ACHN (cell line): ENCODE measurements at regions not wholly inside any gene's neighbourhood (a gene's known extent, or its start where the extent isn't known, plus 50 kb on each side); places are given as distances from the start of the nearest gene placed in this dataset.
"Not testable (repeated sequence)": the region's sequence is repeated elsewhere in the genome, so short reads cannot be mapped to it uniquely, and the experiment has no call there.

Source experiments
- DNase-seq: peaks from one replicate; pipeline ENCODE4 v3.0.0-alpha.2; 2015
- in situ Hi-C: cut with HindIII; loops from 2 replicates; pipeline ENCODE4 v1.10.0; 2017; ENCODE audit warnings: low sequenced_read_pairs, low pct_ligation_motif_present, low pct_unique_long_range_greater_than_20kb

GRCh38 chr4:71081192-71081591 is 87.7 kb downstream of the DCK start:
- DNase-seq: no peak
- in situ Hi-C loops: no loop called here

- no peak for DNase-seq
- in situ Hi-C loops: no loop called here
Measured at GRCh38 chr4:71093745-71094144, 100.3 kb downstream of the DCK start.

GRCh38 chr4:71094201-71094600 is 100.8 kb downstream of the DCK start:
- DNase-seq: no peak
- in situ Hi-C loops: no loop called here

GRCh38 chr4:71095141-71095540 is 101.7 kb downstream of the DCK start:
- no peak for DNase-seq
- in situ Hi-C loops: no loop called here

- in situ Hi-C loops: no loop called here
- DNase-seq: peak; percentile 2
Measured at GRCh38 chr4:71095545-71095944, 102.1 kb downstream of the DCK start.

- in situ Hi-C loops: no loop called here
- no peak for DNase-seq
Measured at GRCh38 chr4:71107726-71108125, 114.3 kb downstream of the DCK start.

GRCh38 chr4:71110499-71110898 is 117.0 kb downstream of the DCK start:
- in situ Hi-C loops: no loop called here
- DNase-seq: no peak

- in situ Hi-C loops, DNase-seq: not testable (repeated sequence)
Measured at GRCh38 chr4:71111133-71111532, 117.7 kb downstream of the DCK start.

- peak; percentile 16 for DNase-seq
- in situ Hi-C loops: no loop called here
Measured at GRCh38 chr4:71113294-71113693, 119.8 kb downstream of the DCK start.

- in situ Hi-C loops: no loop called here
- DNase-seq: no peak
Measured at GRCh38 chr4:71120831-71121524, 127.5 kb downstream of the DCK start.

GRCh38 chr4:71123951-71124350 is 130.5 kb downstream of the DCK start:
- no peak for DNase-seq

GRCh38 chr4:71125137-71125536 is 131.7 kb downstream of the DCK start:
- in situ Hi-C loops: no loop called here
- no peak for DNase-seq

More at GRCh38 chr4:71123951-71124350, 130.5 kb downstream of the DCK start:
- in situ Hi-C loops: no loop called here

GRCh38 chr4:71126719-71127118 is 133.3 kb downstream of the DCK start:
- in situ Hi-C loops: no loop called here
- peak; percentile 82 for DNase-seq

GRCh38 chr4:71130827-71131603 is 137.6 kb downstream of the DCK start:
- in situ Hi-C loops: no loop called here
- DNase-seq: peak; percentile 59

- in situ Hi-C loops: no loop called here
Measured at GRCh38 chr4:71132486-71132885, 139.0 kb downstream of the DCK start.

GRCh38 chr4:71133491-71133890 is 140.0 kb downstream of the DCK start:
- no peak for DNase-seq
- in situ Hi-C loops: no loop called here

More at GRCh38 chr4:71132486-71132885, 139.0 kb downstream of the DCK start:
- no peak for DNase-seq

- in situ Hi-C loops: no loop called here
- DNase-seq: no peak
Measured at GRCh38 chr4:71136071-71136470, 142.6 kb downstream of the DCK start.

- in situ Hi-C loops: no loop called here
- no peak for DNase-seq
Measured at GRCh38 chr4:71138007-71138615, 144.7 kb downstream of the DCK start.

- DNase-seq: no peak
- in situ Hi-C loops: no loop called here
Measured at GRCh38 chr4:71140563-71140962, 147.1 kb downstream of the DCK start.

GRCh38 chr4:71141125-71141524 is 147.7 kb downstream of the DCK start:
- in situ Hi-C loops: no loop called here
- DNase-seq: no peak
